Epithelial cell of proximal tubule (primary cell): ENCODE measurements at regions not wholly inside any gene's neighbourhood (a gene's known extent, or its start where the extent isn't known, plus 50 kb on each side); places are given as distances from the start of the nearest gene placed in this dataset.

Source experiments
- DNase-seq: peaks from one replicate; pipeline ENCODE4 v3.0.0-alpha.2; 2011; ENCODE audit warnings: low read depth
- H3K4me3 ChIP-seq: 2 replicates; pipeline ENCODE4 v1.5.1; 2011; ENCODE audit warnings: low read depth, mild to moderate bottlenecking, low read length
- TF ChIP-seq, protein P1 (sequence below): conservative IDR thresholded peaks from 2 replicates; pipeline ENCODE4 v1.5.1; 2012; ENCODE audit warnings: low read depth, mild to moderate bottlenecking, low read length

DNA sequence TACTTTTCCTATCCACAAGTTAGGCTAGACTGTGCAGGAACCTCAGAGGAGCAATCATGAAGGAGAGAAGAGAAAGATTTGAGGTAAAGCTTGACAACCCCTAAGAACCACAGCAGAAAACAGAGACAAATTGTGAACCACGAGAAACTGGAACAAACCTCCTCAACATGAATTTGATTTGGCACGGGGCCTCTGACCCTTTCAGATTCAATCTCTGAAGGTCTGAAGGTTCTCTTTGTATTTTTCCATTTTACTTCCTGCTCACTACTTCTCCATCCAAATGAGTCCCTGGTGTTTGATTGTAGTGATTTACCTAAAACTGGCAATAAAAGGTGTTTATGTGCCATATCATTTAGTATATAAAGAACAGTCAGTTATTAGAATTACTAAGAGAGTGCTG, 126.1 kb upstream of the STXBP5 start:
- H3K4me3 ChIP-seq: no peak overlapping the region
- DNase-seq: no peak
- TF ChIP-seq, protein P1, sequence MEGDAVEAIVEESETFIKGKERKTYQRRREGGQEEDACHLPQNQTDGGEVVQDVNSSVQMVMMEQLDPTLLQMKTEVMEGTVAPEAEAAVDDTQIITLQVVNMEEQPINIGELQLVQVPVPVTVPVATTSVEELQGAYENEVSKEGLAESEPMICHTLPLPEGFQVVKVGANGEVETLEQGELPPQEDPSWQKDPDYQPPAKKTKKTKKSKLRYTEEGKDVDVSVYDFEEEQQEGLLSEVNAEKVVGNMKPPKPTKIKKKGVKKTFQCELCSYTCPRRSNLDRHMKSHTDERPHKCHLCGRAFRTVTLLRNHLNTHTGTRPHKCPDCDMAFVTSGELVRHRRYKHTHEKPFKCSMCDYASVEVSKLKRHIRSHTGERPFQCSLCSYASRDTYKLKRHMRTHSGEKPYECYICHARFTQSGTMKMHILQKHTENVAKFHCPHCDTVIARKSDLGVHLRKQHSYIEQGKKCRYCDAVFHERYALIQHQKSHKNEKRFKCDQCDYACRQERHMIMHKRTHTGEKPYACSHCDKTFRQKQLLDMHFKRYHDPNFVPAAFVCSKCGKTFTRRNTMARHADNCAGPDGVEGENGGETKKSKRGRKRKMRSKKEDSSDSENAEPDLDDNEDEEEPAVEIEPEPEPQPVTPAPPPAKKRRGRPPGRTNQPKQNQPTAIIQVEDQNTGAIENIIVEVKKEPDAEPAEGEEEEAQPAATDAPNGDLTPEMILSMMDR: no peak

DNA sequence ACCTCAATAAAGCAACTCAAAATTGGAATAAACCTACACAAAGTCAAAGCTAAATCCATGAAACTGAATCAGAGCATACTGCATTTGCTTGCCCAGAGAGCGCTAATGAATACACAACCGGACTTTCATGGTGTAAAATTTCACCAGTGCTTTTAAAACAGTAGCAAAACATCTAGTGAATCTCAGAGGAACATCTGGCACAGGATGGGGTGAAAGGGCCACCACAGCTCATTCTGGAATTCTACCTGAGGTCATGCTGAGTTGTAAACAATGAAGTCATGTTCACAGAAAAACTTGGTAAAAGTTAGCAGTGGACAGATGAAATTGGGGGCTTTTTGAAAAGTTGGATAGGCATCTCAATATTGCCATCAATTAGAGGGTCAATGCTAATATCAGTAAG, 125.6 kb upstream of the STXBP5 start:
- no peak for DNase-seq
- no peak overlapping the region for H3K4me3 ChIP-seq
- TF ChIP-seq, protein P1: no peak

DNA sequence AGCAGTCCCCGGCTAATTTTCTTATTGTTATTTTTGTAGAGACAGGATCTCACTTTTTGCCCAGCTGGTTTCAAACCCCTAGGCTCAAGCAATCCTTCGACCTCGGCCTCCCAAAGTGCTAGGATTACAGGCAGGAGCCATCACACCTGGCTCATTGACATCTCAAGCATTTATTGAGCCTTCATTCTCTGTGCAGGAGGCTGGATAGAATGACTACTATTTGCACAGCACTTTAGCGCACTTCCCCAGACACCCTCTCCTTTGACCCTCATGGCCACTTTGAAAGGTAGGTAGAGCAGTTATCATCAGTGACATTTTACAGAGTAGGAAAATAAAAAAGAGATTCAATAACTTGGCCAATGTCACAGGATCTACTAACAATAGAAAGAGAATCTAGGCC, 124.0 kb upstream of the STXBP5 start:
- TF ChIP-seq, protein P1: no peak
- no peak overlapping the region for H3K4me3 ChIP-seq
- DNase-seq: no peak

DNA sequence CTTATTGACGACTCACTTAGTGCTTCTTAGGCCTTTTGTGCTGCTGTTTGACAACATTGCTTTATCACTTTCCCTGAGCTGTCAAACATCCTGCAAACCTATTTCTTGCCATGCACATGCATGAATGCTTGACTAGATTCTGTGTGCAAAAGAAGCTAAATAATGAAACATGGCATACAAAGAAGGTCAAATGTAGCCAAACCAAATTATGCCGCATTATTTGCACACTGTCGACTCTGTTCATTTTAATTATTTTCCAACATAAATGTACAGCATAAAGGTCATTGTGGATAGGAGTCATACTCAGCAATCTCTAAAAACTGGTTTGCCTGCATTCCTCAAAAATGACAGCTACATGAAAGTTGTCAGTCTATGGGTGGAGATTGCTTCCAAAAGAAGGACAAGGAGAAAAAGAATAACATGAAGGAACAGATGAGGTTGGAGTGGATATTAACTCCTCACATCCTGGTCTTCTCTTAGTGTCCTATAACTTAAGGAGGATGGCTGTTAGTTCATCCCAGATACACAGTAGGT, 123.1 kb upstream of the STXBP5 start:
- DNase-seq: no peak
- no peak overlapping the region for H3K4me3 ChIP-seq

DNA sequence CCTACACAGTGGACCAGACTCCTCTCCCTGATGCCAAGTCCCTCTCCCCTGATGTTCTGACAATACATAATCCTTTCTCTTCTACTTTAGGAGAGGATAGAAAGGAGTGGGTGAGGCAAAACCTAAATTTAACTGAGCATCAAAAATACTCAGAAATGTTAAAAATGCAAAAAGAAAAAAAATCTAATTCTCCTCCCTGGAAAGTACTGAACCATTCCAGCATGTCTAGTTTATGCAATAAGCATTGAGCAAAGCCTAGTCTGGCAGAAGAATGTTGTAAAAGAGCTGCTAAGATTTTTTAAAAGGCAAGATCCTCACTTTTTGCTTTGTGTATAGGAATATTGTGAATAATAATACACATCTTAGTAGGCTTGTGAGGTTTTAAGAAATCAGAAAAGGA, 116.6 kb upstream of the STXBP5 start:
- TF ChIP-seq, protein P1: no peak
- DNase-seq: no peak
- H3K4me3 ChIP-seq: no peak overlapping the region

More for the DNA sequence above, 123.1 kb upstream of the STXBP5 start:
- TF ChIP-seq, protein P1: no peak

DNA sequence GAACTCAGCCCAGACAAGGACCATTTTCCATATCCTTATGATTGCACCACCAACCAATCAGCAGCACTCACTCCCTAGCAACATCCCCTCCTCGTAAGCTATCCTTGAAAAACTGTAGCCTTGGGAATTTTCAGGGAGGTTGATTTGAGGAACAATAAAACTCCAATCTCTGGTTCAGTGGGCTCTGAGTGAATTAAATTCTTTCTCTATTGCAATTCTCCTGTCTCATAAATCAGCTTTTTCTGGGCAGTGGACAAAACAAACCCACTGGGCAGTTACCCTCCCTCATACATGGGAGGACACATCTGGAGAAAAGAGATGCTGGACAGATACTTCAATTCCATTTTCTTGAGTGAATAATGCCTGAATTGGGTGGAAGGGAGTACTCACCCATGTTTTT, 115.4 kb upstream of the STXBP5 start:
- DNase-seq: no peak
- H3K4me3 ChIP-seq: no peak overlapping the region
- TF ChIP-seq, protein P1: no peak

DNA sequence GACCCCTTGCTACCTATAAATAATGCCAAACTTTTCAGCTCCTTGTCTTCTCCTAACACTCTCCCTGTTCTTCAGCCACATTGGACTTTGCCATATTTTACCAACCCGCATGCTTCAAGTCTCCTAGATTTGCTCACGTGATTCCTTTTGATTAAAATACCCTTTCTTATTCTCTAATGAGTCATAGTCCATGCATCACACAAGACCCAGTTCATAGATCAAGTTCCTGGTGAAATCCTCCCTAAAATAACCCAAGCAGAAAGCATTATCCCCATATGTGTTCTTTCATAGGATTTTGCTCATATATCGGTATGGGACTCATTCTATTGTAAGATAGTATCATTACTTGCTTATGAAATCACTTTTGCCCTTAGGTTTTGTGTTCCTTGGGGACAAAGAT, 108.9 kb upstream of the STXBP5 start:
- TF ChIP-seq, protein P1: no peak

More for the DNA sequence above, 108.9 kb upstream of the STXBP5 start:
- no peak overlapping the region for H3K4me3 ChIP-seq
- no peak for DNase-seq
